Endothelial cell of hepatic sinusoid (primary cell): ENCODE measurements at regions not wholly inside any gene's neighbourhood (a gene's known extent, or its start where the extent isn't known, plus 50 kb on each side); places are given as distances from the start of the nearest gene placed in this dataset.

Experiments used
- in situ Hi-C: cut with HindIII; loops from 2 replicates; pipeline ENCODE4 v1.10.0; 2017; ENCODE audit warnings: low sequenced_read_pairs

DNA sequence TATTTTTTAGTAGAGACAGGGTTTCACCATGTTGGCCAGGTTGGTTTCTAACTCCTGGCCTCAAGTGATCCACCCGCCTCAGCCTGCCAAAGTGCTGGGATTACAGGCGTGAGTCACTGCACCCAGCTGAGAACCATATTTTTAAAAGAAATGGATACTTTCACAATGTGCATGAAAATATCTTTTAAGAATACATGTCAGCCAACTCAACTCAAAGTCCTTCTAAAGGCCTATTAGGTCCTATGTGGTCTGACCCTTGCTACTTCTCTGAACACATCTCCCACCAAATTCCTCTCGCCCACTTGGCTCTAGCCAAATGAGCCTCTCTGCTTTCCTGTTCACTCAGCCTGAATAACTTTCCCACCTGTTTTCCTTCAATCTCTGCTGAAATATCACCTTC, 119.6 kb downstream of the MTX2 start:
- in situ Hi-C loops = no loop called here

DNA sequence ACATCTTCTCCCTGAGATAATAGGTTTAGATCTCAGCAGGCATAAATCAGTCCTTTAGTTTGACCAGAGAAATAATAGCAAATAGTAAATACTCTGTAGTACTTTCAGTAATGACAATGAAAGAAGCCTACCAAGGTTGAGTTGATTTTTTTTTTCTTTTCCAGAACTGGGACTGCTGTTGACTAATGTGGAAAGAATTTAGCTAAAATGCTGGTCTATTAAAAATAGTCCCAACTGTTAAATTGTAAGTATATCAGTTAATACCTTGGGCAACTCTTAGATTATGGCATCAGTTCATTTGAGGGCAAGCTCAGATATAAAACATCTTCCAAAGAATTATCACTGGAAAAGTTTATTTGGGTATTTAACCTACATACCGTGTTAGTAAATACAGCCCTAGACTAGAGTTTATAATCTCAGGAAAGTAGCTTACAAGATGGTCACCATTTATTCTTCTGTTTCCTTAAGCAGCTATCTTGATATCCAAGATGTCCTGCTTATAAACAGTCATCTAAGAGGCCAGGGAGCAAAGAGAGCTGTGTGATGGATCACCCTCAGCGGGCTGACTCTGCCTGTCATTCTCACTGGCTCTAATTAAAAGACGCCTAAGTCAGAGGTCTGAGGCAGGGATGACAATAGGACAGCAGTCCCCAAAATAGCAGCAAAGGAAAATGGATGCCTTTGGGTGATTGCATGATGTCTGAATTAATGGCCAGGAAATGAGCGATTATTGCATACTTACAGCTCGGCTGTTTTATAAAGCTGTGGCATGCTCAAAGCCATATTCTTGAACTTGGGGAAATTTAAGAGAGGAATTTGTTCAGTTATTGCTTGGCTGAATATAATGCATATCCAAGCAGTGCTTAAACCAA, 121.3 kb downstream of the MTX2 start:
- in situ Hi-C loops = no loop called here

DNA sequence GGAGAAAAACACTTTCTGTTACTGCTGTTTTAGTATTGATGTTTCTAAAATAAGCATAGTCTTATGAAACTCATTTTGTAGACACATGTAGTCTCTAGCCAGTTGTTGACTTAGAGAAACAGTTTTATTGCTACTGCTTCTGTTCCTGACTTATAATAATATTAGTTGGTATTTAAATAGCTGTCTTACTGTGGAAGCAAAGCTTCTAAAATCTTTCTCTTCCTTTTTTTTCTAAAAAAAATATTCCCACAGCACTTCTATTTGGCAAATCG, 121.8 kb downstream of the MTX2 start:
- in situ Hi-C loops = no loop called here

DNA sequence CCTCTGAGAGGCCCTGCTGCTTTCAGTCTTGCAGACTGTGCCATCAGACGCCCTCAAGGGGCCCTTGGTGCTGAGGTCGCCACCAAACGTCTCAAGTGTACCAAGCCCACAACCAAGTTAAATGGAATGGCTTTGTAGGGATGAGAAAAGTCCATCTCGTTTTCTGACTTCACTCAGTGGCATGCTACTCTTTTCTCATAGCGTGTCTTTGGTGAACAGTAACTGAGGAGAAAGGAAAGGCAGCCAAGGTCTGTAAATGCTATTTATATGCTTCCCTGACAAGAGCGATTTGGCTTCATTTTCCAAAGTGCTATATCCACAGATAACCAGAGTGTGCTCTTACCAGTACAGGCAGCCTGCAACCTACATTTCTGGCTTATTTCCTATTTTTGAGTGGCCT, 123.0 kb downstream of the MTX2 start:
- in situ Hi-C loops = no loop called here

DNA sequence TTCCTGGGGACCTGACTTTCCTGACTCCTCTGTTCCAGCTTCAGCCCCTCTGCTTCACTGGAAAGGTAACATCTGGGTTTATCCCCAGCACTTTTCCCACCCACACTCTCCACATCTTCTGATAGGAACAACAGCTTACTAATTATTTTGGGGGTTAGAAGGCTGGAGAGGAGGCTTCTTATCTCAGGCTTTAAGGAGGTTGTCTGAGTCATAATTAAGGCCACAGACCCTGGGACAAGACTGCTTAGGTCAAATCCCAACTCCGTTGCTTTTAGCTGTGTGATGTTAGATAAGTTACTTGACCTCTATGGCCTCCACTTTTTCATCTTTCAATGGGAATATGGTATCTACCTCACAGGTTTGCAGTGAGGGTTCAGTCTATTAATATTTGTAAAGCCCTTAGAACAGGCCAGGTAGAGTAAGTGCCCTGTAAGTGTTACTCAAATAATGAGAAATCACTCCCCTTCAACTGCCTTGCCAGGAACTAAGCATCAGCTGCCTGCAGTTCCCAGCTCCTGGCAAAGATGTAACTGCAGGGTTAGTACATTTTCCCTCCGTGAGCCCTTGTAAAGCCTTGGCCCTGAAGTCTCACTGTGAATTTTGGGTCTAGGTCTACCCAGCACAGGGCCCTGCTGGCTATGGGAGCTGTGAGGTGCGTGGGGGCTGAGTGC, 123.6 kb downstream of the MTX2 start:
- in situ Hi-C loops = no loop called here

DNA sequence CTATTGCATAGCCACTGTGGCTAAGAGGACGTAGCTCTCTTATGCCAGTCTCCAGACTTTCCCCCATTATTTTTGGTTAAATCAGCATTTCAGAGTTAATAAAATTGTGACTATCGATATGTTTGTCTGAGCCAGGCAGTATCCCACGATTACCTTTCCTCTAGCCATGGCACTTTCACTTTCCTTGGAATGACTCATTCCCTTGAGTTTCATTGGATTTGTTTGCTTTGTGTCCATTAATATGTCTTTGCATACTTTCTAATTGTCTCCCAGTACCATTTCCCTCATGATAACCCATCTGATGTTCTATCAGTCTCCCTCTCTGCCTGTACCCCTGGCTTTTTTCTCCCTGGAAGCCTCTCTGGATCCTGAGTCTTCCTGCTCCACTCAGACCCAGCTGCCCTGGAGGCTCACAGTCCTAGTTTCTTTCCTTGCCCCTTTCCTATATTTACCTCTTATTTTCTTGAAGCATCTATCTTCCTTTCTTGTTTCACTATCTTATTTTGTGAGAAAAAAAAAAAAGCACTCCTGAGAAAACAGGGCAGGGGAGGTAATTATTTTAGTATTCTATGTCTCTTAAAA, 126.1 kb downstream of the MTX2 start:
- in situ Hi-C loops = no loop called here

DNA sequence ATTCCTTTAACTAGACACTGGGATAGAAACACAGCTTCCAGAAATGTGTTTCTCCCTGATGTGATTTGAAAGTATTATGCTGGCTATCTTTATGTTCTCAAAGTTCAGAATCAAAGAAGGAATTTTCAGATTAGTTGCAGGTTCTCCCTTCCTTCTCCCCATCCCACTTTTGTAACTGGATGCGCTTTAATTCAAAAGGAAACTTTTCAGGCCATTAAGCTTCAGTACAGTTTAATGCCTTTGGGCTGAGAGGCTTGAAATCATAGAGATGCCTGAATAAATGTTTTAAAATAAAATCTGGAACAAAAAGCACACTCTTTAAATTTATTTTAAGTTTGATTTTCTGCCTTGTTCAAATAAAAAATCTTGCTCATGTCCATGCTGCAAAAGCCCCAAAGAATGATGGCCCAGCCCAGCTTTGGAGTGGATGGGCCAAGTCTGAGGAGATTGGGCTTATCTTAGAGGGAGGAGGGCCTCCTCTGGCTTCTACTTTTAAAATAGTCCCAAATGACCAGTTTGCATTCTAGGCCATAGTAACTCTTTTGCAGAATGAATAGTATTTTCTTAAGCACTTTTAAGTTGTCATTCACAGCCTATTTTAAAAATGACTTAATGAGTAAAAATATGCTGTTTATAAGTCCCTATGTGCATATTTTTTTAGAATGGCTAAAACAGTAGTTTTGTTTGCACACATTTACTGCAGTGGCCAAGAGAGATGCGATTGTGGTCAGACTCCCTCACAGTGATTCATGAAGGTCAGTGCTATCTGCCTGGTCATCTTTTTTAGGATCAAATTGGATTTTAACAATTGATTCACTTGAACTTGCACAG, 129.2 kb downstream of the MTX2 start:
- in situ Hi-C loops = no loop called here

DNA sequence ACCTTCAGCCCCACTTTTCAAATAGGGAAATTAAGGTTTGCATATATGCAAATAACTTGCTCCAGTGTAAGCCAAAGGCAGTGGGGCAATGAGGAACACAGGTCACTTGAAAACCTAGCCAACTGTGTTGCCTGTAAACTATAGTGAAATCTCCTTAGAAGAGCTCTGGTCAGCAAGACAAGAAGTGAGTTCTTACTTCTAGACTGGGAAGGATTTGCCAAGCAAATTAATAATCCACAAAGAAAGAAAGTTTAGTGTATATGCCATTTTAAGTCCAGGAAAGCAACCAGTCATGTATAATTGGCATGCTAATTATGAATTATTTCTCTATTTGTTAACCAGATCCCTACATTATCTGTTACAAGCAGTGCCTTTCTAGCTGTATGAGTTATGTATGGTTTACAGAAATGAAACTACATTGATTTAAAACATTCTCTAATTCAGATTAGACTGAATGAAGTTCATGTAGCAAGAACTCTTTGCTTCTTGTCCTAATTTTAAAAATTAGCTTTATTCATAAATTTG, 129.9 kb downstream of the MTX2 start:
- in situ Hi-C loops = no loop called here

DNA sequence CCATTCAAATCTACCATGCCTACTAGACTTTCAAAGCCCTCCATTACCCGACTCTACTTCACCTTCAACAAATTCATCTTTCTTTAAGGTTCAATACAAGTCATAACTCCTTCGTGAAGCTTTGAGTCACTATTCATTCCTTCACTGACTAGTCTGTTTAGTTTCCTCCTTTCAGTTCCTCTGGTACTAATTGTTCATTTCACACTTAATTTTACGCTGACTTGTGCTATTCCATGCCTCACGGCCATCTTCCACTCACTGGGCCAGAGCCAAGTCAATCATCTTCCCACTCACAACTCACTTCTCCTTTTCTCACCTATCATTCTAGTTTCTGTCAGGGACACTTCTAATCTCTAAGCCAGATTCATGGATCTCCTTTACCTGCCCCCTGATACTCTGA, 136.2 kb downstream of the MTX2 start:
- in situ Hi-C loops = no loop called here

DNA sequence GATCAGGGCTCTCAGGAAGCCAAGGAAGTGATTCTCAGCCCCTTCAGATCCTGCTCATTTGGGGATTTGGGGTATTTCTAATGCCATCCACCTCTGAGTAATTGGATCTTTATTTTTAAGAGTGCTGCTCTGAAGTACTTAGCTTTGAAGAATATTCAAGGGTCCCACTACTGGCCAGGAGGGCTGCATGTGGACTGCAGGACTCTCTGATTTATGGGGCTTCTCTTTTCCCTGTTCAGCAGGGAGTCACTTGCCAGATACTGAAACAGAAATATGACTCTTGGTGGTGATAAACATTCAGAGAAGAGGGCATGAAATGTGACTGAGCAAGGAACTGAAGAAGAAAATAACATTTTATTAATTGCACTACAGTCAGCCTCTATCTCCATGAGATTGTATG, 138.5 kb downstream of the MTX2 start:
- in situ Hi-C loops = no loop called here

DNA sequence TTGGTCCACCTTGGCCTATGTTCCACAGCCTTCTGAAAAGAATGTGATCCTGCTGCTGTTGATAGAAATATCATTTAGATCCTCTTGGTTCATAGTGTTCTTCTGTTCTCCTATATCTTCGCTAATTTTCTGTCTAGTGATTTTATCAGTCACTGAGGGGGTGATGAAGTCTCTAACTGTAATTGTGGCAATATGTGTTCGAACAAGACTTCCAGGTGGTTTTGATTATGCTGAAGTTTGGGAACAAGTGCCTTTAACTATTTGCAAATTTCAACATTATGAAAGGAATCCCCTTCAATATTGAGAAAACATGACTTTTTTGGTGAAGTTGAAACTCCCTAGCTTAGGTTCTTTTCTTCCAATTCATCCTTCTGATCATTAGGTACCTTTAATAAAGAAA, 140.4 kb downstream of the MTX2 start:
- in situ Hi-C loops = no loop called here

DNA sequence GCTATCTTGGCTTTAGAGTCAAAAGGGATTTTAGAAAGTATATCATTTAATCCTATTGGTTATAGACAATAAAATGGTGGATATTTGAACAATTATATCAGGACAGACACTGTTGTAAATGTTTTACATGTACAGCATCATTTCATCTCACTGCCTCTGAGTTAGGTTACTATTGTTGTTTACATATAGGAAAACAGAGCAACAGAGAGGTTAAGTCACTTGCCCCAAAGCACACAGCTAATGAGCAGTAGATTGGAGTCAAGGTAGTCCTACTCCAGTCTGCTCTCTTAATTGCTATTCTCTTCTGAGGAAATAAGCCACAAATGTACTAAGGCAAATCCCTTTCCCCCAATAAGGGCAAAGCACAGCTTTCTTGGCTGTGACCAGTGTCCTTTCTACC, 142.9 kb downstream of the MTX2 start:
- in situ Hi-C loops = no loop called here

DNA sequence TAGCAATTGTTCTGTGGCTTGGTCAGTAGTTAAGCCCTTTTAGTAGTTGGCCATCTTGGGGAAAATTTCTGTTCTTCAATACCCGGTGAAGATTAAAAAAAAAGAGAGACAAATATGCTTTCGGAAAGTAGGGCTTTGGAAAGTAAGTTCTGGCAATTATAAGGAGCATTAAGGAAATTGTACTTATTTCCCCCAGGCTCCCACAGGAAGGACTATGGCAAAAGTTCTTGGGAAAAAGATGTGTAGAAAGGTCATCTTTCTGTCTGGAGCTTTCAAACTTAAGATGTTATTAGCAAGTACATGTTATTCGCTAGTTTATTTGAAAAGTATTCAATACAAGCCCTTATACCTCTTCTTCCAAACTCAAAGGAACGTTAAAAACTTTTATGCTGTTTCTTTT, 144.5 kb downstream of the MTX2 start:
- in situ Hi-C loops = no loop called here

DNA sequence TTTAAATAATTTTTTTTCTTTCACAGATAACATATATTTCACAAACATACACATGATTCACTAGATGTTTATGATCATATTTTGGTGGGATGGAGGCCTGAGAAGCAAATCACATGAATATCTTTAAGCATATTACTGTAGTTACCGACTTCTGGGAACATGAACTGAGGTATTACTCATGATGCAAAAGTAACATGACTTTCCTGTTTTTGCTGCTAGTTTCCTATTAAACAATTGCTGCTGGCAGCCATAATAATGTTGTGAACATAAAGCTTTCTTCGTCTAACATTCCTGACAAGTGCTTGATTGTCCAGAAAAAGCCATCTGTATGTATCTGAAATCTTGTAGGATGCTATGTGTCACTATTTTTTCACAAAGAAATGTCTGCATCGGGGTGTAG, 145.4 kb downstream of the MTX2 start:
- in situ Hi-C loops = no loop called here

DNA sequence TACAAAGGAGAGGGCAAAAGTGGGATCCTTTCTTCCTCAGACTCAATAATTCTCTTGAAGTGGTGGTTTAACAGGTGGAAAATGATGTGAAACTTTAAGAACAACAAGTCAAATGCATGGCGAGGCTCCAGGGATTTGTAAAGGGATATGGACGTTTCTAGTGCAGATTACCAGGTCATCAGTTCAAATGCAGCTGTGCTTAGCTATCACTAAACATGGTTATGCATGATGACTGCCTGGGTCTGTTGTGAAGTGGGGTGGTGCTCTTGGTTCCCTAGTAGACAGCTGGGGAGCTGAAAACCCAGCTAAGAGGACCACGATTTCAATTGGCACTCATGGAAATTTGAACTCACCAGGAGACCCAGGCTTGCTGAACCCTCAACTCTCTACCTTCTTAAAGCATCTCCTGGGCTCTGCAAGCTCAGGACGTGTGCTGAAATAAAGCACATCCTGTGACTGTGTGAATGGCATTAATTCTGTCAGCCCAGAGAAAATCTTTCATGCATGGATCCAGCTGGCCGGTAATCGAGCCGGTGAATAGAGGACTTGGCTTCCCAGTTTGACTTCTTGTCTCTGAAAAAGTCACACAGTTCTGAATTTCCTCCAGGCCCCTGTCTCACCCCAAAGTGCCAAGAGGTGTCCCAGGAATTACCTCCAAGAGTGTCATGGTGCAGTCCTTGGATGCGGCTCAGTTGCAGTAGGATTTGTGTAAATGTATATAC, 146.1 kb downstream of the MTX2 start:
- in situ Hi-C loops = no loop called here

DNA sequence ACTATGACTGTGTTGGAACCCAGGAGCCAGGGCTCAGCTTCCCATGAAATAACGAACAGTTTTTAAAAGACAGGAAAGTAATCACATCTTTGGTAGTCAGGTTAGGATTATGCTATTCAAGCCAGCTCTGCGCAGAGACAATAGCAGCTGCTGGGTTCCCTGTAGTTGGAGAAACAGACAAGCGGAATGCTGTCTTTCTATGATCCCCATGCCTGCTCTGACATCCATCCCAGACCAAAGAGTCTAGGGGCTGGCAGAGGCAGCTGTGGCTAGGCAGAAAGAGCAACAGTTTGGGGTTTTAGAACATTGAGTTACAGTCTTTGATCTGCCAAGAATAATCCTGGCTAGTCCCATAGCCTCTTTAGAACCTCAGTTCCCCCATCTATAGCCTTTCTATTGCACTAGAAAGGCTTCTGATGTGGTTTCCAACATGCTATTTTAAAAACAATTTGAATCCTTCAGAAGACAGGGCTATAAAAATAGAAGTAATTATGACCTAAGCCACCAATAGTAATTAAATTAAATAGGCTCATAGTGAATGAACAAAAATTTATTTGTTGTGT, 146.8 kb downstream of the MTX2 start:
- in situ Hi-C loops = no loop called here

DNA sequence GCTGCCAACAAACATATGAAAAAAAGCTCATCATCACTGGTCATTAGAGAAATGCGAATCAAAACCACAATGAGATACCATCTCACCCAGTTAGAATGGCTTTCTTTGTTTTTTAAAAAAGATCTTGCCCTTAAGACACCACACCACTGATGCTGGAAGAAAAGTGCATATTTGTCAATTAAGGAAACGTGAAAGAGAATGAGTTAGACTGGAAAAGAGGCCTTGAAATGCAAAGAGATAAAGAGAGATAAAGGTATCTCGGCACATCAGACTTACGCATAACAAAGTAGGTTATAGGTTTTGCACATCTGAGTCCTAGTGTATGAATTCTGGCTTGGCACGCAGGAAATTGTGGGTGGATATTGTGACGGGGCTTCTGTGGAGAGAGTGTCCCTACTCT, 149.5 kb downstream of the MTX2 start:
- in situ Hi-C loops = no loop called here

DNA sequence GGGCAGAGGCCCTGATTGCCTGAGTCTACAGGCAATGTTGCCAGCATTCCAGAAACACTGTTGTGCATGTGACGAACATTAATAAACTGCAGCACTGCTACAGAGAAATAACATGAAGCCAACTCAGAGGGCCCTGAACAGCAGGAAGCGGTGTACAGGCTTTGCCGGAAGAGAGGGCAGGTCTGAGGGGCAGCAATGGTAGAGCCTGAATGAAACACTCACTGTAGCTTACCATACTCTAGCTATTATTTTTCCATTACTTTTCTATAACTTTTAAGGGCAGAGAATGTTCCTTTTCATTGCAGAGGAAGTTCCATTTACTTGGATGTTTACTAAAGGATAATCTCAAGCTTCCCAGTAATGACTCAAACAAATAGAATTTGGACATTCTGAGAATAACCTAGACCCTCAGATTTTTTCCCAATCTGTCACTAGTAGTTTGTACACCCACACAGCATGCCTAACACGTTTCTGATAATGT, 150.4 kb downstream of the MTX2 start:
- in situ Hi-C loops = no loop called here

DNA sequence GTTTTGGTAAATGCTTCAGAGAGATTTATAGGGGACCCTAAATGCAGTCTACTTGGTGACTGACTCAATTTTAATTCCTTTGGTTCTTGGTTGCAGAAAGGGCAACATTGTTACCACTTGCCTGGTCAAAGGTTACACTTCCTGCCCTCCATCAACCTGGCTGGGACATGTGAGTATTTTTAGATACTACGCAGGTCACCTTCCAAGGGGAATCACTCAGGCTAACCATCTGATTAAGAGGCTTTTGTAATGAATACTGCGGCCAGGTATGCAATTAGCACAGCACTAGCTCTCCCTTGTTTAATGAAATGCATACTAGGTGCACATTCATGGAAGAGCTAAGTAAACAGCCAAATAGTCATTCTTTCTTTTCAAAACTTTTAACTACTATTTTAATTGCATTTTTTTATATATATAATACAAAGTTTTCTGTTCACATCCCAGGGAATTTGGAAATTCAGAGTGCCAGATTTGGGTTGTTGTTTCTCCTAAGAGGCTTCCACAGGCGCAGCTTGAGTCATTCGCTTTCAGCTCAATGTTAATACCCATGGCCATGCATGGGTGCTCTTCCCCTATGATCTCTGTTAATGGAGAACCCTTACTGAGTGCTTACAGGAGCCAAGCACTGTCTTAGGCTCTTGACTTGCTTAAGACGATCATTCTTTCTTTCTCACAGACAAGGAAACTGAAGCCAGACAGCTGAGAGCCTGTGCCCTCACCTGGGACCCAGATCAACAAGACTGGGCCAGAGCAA, 152.2 kb downstream of the MTX2 start:
- in situ Hi-C loops = no loop called here
